ENCODE measurements at regions not wholly inside any gene's neighbourhood (a gene's known extent, or its start where the extent isn't known, plus 50 kb on each side); places are given as distances from the start of the nearest gene placed in this dataset.

GRCh38 chr2:156817430-156817829 is 381.3 kb downstream of the GPD2 start:
- TF ChIP-seq EZH2 (IDR thresholded peaks at IDR 0.05; ENCODE audit: insufficient read depth, poor library complexity, severe bottlenecking): no peak
- TF ChIP-seq EZH2phosphoT487 (IDR thresholded peaks at IDR 0.05; ENCODE audit: insufficient read depth, low read depth): no peak
